HuH-7 (cell line): ENCODE measurements at regions not wholly inside any gene's neighbourhood (a gene's known extent, or its start where the extent isn't known, plus 50 kb on each side); places are given as distances from the start of the nearest gene placed in this dataset.
A peak's percentile ranks its signal among the peaks of the same experiment; 100 is the strongest.

Source experiments
- DNase-seq: peaks from one replicate; pipeline ENCODE4 v3.0.0; 2011; ENCODE audit warnings: low spot score

- no peak for DNase-seq
Measured at GRCh38 chr2:15047184-15047583, 414.7 kb downstream of the LRATD1 start.

- no peak for DNase-seq
Measured at GRCh38 chr2:15048000-15048399, 415.5 kb downstream of the LRATD1 start.

- no peak for DNase-seq
Measured at GRCh38 chr2:15049096-15049993, 416.8 kb downstream of the LRATD1 start.

- no peak for DNase-seq
Measured at GRCh38 chr2:15050483-15050882, 418.0 kb downstream of the LRATD1 start.

- DNase-seq, result no peak
Measured at GRCh38 chr2:15053542-15053941, 421.0 kb downstream of the LRATD1 start.

- DNase-seq, result peak; percentile 11
Measured at GRCh38 chr2:15058015-15058720, 425.7 kb downstream of the LRATD1 start.

- DNase-seq, result no peak
Measured at GRCh38 chr2:15058721-15059157, 426.2 kb downstream of the LRATD1 start.

- no peak for DNase-seq
Measured at GRCh38 chr2:15059870-15060512, 427.5 kb downstream of the LRATD1 start.

GRCh38 chr2:15061268-15061667, 428.8 kb downstream of the LRATD1 start:
- DNase-seq, result no peak

- DNase-seq, result no peak
Measured at GRCh38 chr2:15066138-15066537, 433.6 kb downstream of the LRATD1 start.

- no peak for DNase-seq
Measured at GRCh38 chr2:15069149-15069548, 436.6 kb downstream of the LRATD1 start.

GRCh38 chr2:15072836-15073235, 440.3 kb downstream of the LRATD1 start:
- no peak for DNase-seq

- no peak for DNase-seq
Measured at GRCh38 chr2:15073664-15074063, 441.1 kb downstream of the LRATD1 start.

GRCh38 chr2:15074319-15074718, 441.8 kb downstream of the LRATD1 start:
- no peak for DNase-seq

- no peak for DNase-seq
Measured at GRCh38 chr2:15074751-15075700, 442.5 kb downstream of the LRATD1 start.

- DNase-seq, result no peak
Measured at GRCh38 chr2:15076668-15077067, 444.2 kb downstream of the LRATD1 start.

- no peak for DNase-seq
Measured at GRCh38 chr2:15081356-15081755, 448.8 kb downstream of the LRATD1 start.

- no peak for DNase-seq
Measured at GRCh38 chr2:15082105-15083058, 449.9 kb downstream of the LRATD1 start.

GRCh38 chr2:15084826-15085489, 452.4 kb downstream of the LRATD1 start:
- DNase-seq, result no peak

GRCh38 chr2:15092181-15092580, 459.7 kb downstream of the LRATD1 start:
- DNase-seq, result no peak
